ENCODE measurements at regions not wholly inside any gene's neighbourhood (a gene's known extent, or its start where the extent isn't known, plus 50 kb on each side); places are given as distances from the start of the nearest gene placed in this dataset.

DNA sequence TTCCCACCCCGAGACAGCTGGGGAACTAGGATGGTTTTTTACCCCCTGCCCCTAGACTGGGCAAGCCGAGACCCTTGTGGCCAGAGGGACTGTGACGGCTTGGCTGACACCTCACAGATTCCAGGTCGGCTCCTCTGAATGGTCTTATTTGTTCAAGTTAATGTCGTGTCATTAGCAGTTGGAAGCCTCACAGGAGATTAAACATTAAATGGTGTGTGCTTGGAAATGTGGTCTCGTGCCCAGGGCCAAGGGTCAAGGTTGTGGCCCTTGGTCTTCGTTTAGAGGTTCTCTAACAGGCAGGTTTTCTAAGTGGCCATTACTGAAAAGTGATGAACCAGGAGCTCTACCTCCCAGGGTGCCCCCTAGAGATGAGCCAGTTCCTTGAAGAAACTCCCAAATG lies 61.2 kb upstream of the RXRA start:
- Histone ChIP-seq H4K20me1 (replicated peaks; ENCODE audit: control insufficient read depth, insufficient read depth, low read length) (peaks cover 10% of the 10 kb centered on the region; the same call in 1 of the 2 replicates), H3K27me3 (ENCODE audit: control insufficient read depth in 2 of 2, insufficient read depth in 2 of 2, low read length in 2 of 2) (peaks cover 34 to 71% of the 10 kb centered on the region in 2 experiments), H3K4me1 (replicated peaks in 1 of 2; ENCODE audit: control insufficient read depth in 2 of 2, insufficient read depth in 2 of 2, low read length in 2 of 2) (peaks cover 0 to 7% of the 10 kb centered on the region in 2 experiments; a peak in 1 of 5 replicates), H3K4me2 (ENCODE audit: insufficient read depth, low read length) (no peak overlapping the region), H3K79me2 (ENCODE audit: control insufficient read depth, insufficient read depth, low read length) (no peaks in the 10 kb centered on the region), H3K36me3 (ENCODE audit: control insufficient read depth, insufficient read depth, low read length) (no peaks in the 10 kb centered on the region), H3K9me1 (ENCODE audit: control insufficient read depth, insufficient read depth, low read length) (no peaks in the 10 kb centered on the region), H3K9me3 (replicated peaks; ENCODE audit: control insufficient read depth, insufficient read depth, low read depth, low read length) (no peaks in the 10 kb centered on the region), H3K27ac (ENCODE audit: extremely low read depth, low read depth, low read length) (no peak overlapping the region), H3K9ac (ENCODE audit: insufficient read depth in 1 of 2, low read depth in 2 of 2, low read length in 2 of 2) (no peak overlapping the region), H2AFZ (ENCODE audit: low read depth, low read length) (no peak overlapping the region), H3K4me3 (no peak overlapping the region)
- intact Hi-C loops (cut with micrococcal nuclease) (no loop called here), in situ Hi-C loops (cut with MboI) (no loop called here)
- POLR2A ChIA-PET = no interaction called here
- no TSS peak for BruUV-seq (replicated peaks)
- FAIRE-seq = no peak
- CTCF ChIA-PET (ENCODE audit: low intra/inter-chr PET ratio) = no interaction called here
- TF ChIP-seq ZNF584 (CRISPR knock-in tag; IDR thresholded peaks at IDR 0.05; ENCODE audit: low read depth) (no peak), ZNF12 (CRISPR knock-in tag; IDR thresholded peaks at IDR 0.05) (no peak), HNRNPK (IDR thresholded peaks at IDR 0.05; ENCODE audit: low read depth, low read length, poor library complexity, severe bottlenecking) (no peak), MYBL2 (IDR thresholded peaks at IDR 0.05; ENCODE audit: low read depth) (no peak), MYBL2 (CRISPR knock-in tag; IDR thresholded peaks at IDR 0.05; ENCODE audit: borderline replicate concordance) (no peak), ZNF124 (CRISPR knock-in tag; IDR thresholded peaks at IDR 0.05) (no peak), GABPB1 (CRISPR knock-in tag; IDR thresholded peaks at IDR 0.05) (no peak)
- TF ChIP-seq, protein P1, sequence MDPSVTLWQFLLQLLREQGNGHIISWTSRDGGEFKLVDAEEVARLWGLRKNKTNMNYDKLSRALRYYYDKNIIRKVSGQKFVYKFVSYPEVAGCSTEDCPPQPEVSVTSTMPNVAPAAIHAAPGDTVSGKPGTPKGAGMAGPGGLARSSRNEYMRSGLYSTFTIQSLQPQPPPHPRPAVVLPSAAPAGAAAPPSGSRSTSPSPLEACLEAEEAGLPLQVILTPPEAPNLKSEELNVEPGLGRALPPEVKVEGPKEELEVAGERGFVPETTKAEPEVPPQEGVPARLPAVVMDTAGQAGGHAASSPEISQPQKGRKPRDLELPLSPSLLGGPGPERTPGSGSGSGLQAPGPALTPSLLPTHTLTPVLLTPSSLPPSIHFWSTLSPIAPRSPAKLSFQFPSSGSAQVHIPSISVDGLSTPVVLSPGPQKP (CRISPR knock-in tag; IDR thresholded peaks at IDR 0.05) = no peak
- 1% methylated on average over 7 of the region's 7 CpGs for WGBS (ENCODE audit: insufficient coverage, low coverage, missing lambda C conversion rate)
- ATAC-seq = no peak
- DNase-seq (ENCODE audit: extremely low read depth in 1 of 4, low spot score in 3 of 4) = no peak
